HL-60 (cell line): ENCODE measurements at regions not wholly inside any gene's neighbourhood (a gene's known extent, or its start where the extent isn't known, plus 50 kb on each side); places are given as distances from the start of the nearest gene placed in this dataset.

ENCODE experiments used
- DNase-seq, 2 experiments: peaks; one replicate each; pipeline ENCODE4 v3.0.0-alpha.2; 2010 to 2020; ENCODE audit warnings: low read depth in 1 of 2, low spot score in 1 of 2
- H3K27ac ChIP-seq: fragments of 250-450 bp; sonication (Bioruptor Pico); replicated peaks from 2 replicates; pipeline ENCODE4 v1.5.1; 2020; ENCODE audit warnings: mild to moderate bottlenecking, moderate library complexity
- H3K27me3 ChIP-seq: fragments of 250-450 bp; sonication (Bioruptor Pico); 2 replicates; pipeline ENCODE4 v1.5.1; 2021; ENCODE audit warnings: mild to moderate bottlenecking, moderate library complexity; ENCODE audit not compliant: insufficient read depth, poor library complexity, severe bottlenecking
- H3K4me3 ChIP-seq: replicated peaks from 2 replicates; pipeline ENCODE4 v1.5.1; 2011; ENCODE audit warnings: mild to moderate bottlenecking, control low read depth, low read length; ENCODE audit not compliant: insufficient read depth
- GABPA ChIP-seq: IDR thresholded peaks from 2 replicates; pipeline ENCODE4 v1.6.1; 2012; ENCODE audit warnings: low read depth
- POLR2AphosphoS5 ChIP-seq: IDR thresholded peaks from 2 replicates; pipeline ENCODE4 v1.6.1; 2012; ENCODE audit warnings: low read depth
- SPI1 ChIP-seq: IDR thresholded peaks from 2 replicates; pipeline ENCODE4 v1.6.1; 2012; ENCODE audit warnings: low read depth, mild to moderate bottlenecking, borderline replicate concordance
- TF ChIP-seq, protein P1 (sequence below): IDR thresholded peaks from one replicate; pipeline ENCODE4 v1.5.1; 2011; ENCODE audit warnings: low read length, control low read depth, inconsistent platforms; ENCODE audit not compliant: insufficient read depth
- TF ChIP-seq, protein P2 (sequence below): IDR thresholded peaks from 2 replicates; pipeline ENCODE4 v1.6.1; 2012; ENCODE audit warnings: low read depth; ENCODE audit not compliant: insufficient replicate concordance

DNA sequence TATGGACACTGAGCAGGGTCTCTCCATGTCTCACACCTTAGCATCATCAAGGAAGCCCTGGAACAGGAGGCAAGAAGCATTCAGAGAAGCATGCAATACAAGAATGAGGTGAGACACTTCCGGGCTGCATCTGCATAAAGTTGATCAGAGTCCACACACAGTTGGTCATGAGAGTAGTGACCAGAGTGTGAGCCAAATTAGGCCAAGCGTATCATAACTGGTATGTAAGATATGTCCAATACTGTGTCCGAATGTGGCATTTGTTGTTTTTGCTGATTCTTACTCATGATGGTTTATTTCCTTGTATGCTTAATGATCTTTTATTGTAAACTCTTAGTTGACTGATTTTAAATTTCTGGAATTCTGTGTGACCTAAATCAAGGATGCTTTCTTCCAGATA, 315.7 kb downstream of the INSC start:
- no peak overlapping the region for H3K27ac ChIP-seq
- DNase-seq: no peak
- peaks cover 4% of the 10 kb centered on the region for H3K27me3 ChIP-seq
- H3K4me3 ChIP-seq: no peak overlapping the region
- TF ChIP-seq GABPA (no peak), POLR2AphosphoS5 (no peak), SPI1 (no peak)
- TF ChIP-seq, protein P1, sequence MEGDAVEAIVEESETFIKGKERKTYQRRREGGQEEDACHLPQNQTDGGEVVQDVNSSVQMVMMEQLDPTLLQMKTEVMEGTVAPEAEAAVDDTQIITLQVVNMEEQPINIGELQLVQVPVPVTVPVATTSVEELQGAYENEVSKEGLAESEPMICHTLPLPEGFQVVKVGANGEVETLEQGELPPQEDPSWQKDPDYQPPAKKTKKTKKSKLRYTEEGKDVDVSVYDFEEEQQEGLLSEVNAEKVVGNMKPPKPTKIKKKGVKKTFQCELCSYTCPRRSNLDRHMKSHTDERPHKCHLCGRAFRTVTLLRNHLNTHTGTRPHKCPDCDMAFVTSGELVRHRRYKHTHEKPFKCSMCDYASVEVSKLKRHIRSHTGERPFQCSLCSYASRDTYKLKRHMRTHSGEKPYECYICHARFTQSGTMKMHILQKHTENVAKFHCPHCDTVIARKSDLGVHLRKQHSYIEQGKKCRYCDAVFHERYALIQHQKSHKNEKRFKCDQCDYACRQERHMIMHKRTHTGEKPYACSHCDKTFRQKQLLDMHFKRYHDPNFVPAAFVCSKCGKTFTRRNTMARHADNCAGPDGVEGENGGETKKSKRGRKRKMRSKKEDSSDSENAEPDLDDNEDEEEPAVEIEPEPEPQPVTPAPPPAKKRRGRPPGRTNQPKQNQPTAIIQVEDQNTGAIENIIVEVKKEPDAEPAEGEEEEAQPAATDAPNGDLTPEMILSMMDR: no peak
- TF ChIP-seq, protein P2, sequence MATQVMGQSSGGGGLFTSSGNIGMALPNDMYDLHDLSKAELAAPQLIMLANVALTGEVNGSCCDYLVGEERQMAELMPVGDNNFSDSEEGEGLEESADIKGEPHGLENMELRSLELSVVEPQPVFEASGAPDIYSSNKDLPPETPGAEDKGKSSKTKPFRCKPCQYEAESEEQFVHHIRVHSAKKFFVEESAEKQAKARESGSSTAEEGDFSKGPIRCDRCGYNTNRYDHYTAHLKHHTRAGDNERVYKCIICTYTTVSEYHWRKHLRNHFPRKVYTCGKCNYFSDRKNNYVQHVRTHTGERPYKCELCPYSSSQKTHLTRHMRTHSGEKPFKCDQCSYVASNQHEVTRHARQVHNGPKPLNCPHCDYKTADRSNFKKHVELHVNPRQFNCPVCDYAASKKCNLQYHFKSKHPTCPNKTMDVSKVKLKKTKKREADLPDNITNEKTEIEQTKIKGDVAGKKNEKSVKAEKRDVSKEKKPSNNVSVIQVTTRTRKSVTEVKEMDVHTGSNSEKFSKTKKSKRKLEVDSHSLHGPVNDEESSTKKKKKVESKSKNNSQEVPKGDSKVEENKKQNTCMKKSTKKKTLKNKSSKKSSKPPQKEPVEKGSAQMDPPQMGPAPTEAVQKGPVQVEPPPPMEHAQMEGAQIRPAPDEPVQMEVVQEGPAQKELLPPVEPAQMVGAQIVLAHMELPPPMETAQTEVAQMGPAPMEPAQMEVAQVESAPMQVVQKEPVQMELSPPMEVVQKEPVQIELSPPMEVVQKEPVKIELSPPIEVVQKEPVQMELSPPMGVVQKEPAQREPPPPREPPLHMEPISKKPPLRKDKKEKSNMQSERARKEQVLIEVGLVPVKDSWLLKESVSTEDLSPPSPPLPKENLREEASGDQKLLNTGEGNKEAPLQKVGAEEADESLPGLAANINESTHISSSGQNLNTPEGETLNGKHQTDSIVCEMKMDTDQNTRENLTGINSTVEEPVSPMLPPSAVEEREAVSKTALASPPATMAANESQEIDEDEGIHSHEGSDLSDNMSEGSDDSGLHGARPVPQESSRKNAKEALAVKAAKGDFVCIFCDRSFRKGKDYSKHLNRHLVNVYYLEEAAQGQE: no peak

DNA sequence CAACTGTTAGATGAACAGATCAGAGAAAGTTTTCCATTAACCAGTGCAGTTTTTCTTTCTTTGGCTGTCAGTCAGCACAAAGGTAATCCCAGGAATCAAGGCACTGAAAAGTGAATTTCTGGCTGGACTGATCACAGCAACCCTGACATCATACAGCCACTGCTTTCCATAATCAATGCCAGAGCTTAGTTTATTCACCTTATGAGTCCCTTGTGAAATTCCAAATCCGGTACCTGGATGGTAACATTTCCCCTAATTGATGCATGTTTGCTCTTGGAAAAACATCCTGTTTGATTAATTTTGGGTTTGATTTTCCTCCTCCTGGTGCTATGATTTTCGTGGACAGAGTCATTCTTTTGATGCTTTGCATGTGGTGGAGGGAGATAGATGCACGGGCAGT, 319.8 kb downstream of the INSC start:
- H3K27me3 ChIP-seq: peaks cover 4% of the 10 kb centered on the region
- TF ChIP-seq POLR2AphosphoS5 (no peak), GABPA (no peak), SPI1 (no peak)
- TF ChIP-seq, protein P2: no peak
- TF ChIP-seq, protein P1: no peak
- DNase-seq: no peak
- no peak overlapping the region for H3K4me3 ChIP-seq
- H3K27ac ChIP-seq: no peak overlapping the region

DNA sequence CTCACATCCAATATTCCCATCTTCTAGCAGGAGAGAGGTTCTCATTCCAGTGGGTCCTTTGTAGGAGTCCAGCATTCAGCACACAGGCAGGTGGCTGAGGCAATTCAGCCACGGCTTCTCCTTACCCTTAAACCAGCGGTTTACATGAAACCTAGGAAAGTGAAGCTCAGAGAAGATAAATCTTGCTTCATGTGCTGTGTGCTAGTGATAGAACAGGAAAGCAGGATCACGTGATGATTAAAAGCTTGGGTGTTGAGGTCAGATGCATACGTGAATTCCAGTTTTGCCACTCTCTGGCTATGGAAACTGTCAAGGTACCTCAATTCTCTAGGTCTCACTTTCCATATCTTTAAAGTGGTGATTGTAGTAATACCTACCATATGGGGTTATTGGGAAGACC, 331.6 kb downstream of the INSC start:
- H3K27me3 ChIP-seq: peaks cover under 1% of the 10 kb centered on the region
- no peak overlapping the region for H3K4me3 ChIP-seq
- H3K27ac ChIP-seq: no peak overlapping the region
- TF ChIP-seq, protein P1: no peak
- TF ChIP-seq SPI1: no peak
- TF ChIP-seq, protein P2: no peak
- TF ChIP-seq GABPA: no peak
- no peak for TF ChIP-seq POLR2AphosphoS5
- no peak for DNase-seq
